A549 (cell line): ENCODE measurements at regions not wholly inside any gene's neighbourhood (a gene's known extent, or its start where the extent isn't known, plus 50 kb on each side); places are given as distances from the start of the nearest gene placed in this dataset.

Experiments used
- ATAC-seq, 2 experiments: fragments of 200-7000 bp in 1 of 2; fragments of >200 bp in 1 of 2; cut with Nextera tagmentation in 1 of 2; cut with Tn5 transposase in 1 of 2; 3 replicates each; pipeline versions ENCODE4 v1.8.0 to v1.9.1; 2018 to 2020; ENCODE audit warnings: mild to moderate bottlenecking in 1 of 2, moderate library complexity in 1 of 2
- CTCF ChIA-PET: fragments of 300-600 bp; sonication (Branson Sonifier 250); formaldehyde crosslinking; extraction: SDS; loops from one replicate; lab custom pipeline; 2021; ENCODE audit warnings: antibody characterized with exemption, inconsistent platforms; lab: Yijun Ruan, JAX
- POLR2A ChIA-PET: fragments of 350-600 bp; formaldehyde crosslinking; extraction: SDS; loops from one replicate; lab custom pipeline; 2021; ENCODE audit warnings: antibody characterized with exemption, inconsistent platforms; lab: Yijun Ruan, JAX
- DNase-seq, 2 experiments: peaks; one replicate each; pipeline versions ENCODE4 v3.0.0 to v3.0.0-alpha.2; 2011 to 2016; ENCODE audit warnings: low read depth in 1 of 2, low spot score in 1 of 2
- FAIRE-seq: peaks from 2 replicates; lab custom pipeline; 2011; peaks lifted over from hg19 to GRCh38; lab: Jason Lieb, UNC
- H3K27ac ChIP-seq, 2 experiments: fragments of >200 bp; sonication (Bioruptor Twin); formaldehyde crosslinking; 3 replicates each; pipeline ENCODE4 v1.5.1; 2016 to 2017
- H3K4me1 ChIP-seq: fragments of >200 bp; sonication (Bioruptor Twin); formaldehyde crosslinking; 3 replicates; pipeline ENCODE4 v1.6.1; 2016
- H3K4me2 ChIP-seq: fragments of >200 bp; sonication (Bioruptor Twin); formaldehyde crosslinking; 3 replicates; pipeline ENCODE4 v1.6.1; 2016
- H3K4me3 ChIP-seq: fragments of >200 bp; sonication (Bioruptor Twin); formaldehyde crosslinking; 3 replicates; pipeline ENCODE4 v1.5.1; 2016
- H3K9me3 ChIP-seq: fragments of >200 bp; sonication (Bioruptor Twin); formaldehyde crosslinking; 3 replicates; pipeline ENCODE4 v1.6.1; 2016
- CBX2 ChIP-seq: fragments of 200-600 bp; sonication (generic); IDR thresholded peaks from 2 replicates; pipeline ENCODE4 v1.6.1; 2016; ENCODE audit warnings: low read depth, mild to moderate bottlenecking, borderline replicate concordance
- CBX8 ChIP-seq: fragments of 200-600 bp; sonication (generic); IDR thresholded peaks from 2 replicates; pipeline ENCODE4 v1.6.1; 2016
- CEBPB ChIP-seq, 2 experiments: fragments of >200 bp in 1 of 2; sonication (Bioruptor Twin) in 1 of 2; formaldehyde crosslinking in 1 of 2; IDR thresholded peaks; 2 replicates each; pipeline ENCODE4 v1.6.1; 2012 to 2016
- CHD4 ChIP-seq: fragments of 200-600 bp; sonication (generic); IDR thresholded peaks from 2 replicates; pipeline ENCODE4 v1.6.1; 2016; ENCODE audit warnings: antibody characterized with exemption, mild to moderate bottlenecking, borderline replicate concordance
- EHMT2 ChIP-seq: fragments of 200-600 bp; sonication (generic); IDR thresholded peaks from 2 replicates; pipeline ENCODE4 v1.6.1; 2016; ENCODE audit warnings: antibody characterized with exemption, low read depth, mild to moderate bottlenecking, moderate library complexity
- FOSB ChIP-seq: fragments of 250-450 bp; sonication (Bioruptor Pico); IDR thresholded peaks from 2 replicates; pipeline ENCODE4 v1.5.0; 2020; ENCODE audit warnings: mild to moderate bottlenecking, moderate library complexity
- FOXS1 ChIP-seq: fragments of 250-450 bp; sonication (Bioruptor Pico); IDR thresholded peaks from 2 replicates; pipeline ENCODE4 v1.5.0; 2020; ENCODE audit warnings: mild to moderate bottlenecking, moderate library complexity
- HEYL ChIP-seq: fragments of 250-450 bp; sonication (Bioruptor Pico); IDR thresholded peaks from 2 replicates; pipeline ENCODE4 v1.8.0; 2021; ENCODE audit warnings: mild to moderate bottlenecking, moderate library complexity
- HOXB13 ChIP-seq: fragments of 250-450 bp; sonication (Bioruptor Pico); IDR thresholded peaks from 2 replicates; pipeline ENCODE4 v1.5.0; 2020; ENCODE audit warnings: low read depth, mild to moderate bottlenecking, moderate library complexity
- JUN ChIP-seq, 2 experiments: fragments of >200 bp; sonication (Bioruptor Twin); formaldehyde crosslinking; IDR thresholded peaks; 2 replicates in 1 of 2; 3 replicates in 1 of 2; pipeline ENCODE4 v1.6.1; 2016 to 2017
- JUNB ChIP-seq: fragments of >200 bp; sonication (Bioruptor Twin); formaldehyde crosslinking; IDR thresholded peaks from 2 replicates; pipeline ENCODE4 v1.6.1; 2016
- KDM5A ChIP-seq: fragments of 200-600 bp; sonication (generic); IDR thresholded peaks from 2 replicates; pipeline ENCODE4 v1.6.1; 2016; ENCODE audit warnings: antibody characterized with exemption, mild to moderate bottlenecking
- MAZ ChIP-seq: fragments of 150-350 bp; IDR thresholded peaks from 2 replicates; pipeline ENCODE4 v1.6.1; 2014; ENCODE audit warnings: antibody characterized with exemption, low read depth, low read length, borderline replicate concordance
- NPAS2 ChIP-seq: fragments of 250-450 bp; sonication (Bioruptor Pico); IDR thresholded peaks from 2 replicates; pipeline ENCODE4 v1.8.0; 2022; ENCODE audit warnings: mild to moderate bottlenecking, moderate library complexity, borderline replicate concordance
- NR3C1 ChIP-seq: fragments of >200 bp; sonication (Bioruptor Twin); formaldehyde crosslinking; IDR thresholded peaks from 3 replicates; pipeline ENCODE4 v1.6.1; 2017
- POLR2A ChIP-seq: IDR thresholded peaks from 2 replicates; pipeline ENCODE4 v1.6.1; 2012; ENCODE audit warnings: mild to moderate bottlenecking, low read length
- POLR2AphosphoS2 ChIP-seq: conservative IDR thresholded peaks from 2 replicates; pipeline ENCODE4 v1.6.1; 2012; ENCODE audit warnings: low read length, improper control_type of control experiment, inconsistent platforms
- RCOR1 ChIP-seq: fragments of 150-350 bp; IDR thresholded peaks from 2 replicates; pipeline ENCODE4 v1.6.1; 2014; ENCODE audit warnings: antibody characterized with exemption, low read length, low read depth
- RFX5 ChIP-seq: fragments of 450-650 bp; IDR thresholded peaks from 2 replicates; pipeline ENCODE4 v1.7.1; 2014; ENCODE audit warnings: antibody characterized with exemption, mild to moderate bottlenecking, moderate library complexity
- RNF2 ChIP-seq: fragments of 200-600 bp; sonication (generic); IDR thresholded peaks from 2 replicates; pipeline ENCODE4 v1.6.1; 2016; ENCODE audit warnings: low read depth, mild to moderate bottlenecking, antibody characterized with exemption, moderate library complexity, borderline replicate concordance
- SREBF2 ChIP-seq: fragments of 450-650 bp; IDR thresholded peaks from 2 replicates; pipeline ENCODE4 v1.6.1; 2014; ENCODE audit warnings: mild to moderate bottlenecking, moderate library complexity
- TFCP2L1 ChIP-seq: fragments of 250-450 bp; sonication (Bioruptor Pico); IDR thresholded peaks from 2 replicates; pipeline ENCODE4 v1.5.0; 2021; ENCODE audit warnings: mild to moderate bottlenecking
- TP53 ChIP-seq: fragments of 250-450 bp; sonication (Bioruptor Pico); IDR thresholded peaks from 2 replicates; pipeline ENCODE4 v1.5.0; 2021; ENCODE audit warnings: mild to moderate bottlenecking, moderate library complexity
- ZC3H11A ChIP-seq: fragments of 450-650 bp; IDR thresholded peaks from 2 replicates; pipeline ENCODE4 v1.6.1; 2014; ENCODE audit warnings: antibody characterized with exemption, mild to moderate bottlenecking
- ZFP36 ChIP-seq: fragments of 450-650 bp; IDR thresholded peaks from 2 replicates; pipeline ENCODE4 v1.6.1; 2014; ENCODE audit warnings: borderline replicate concordance; ENCODE audit not compliant: partially characterized antibody
- ZSCAN20 ChIP-seq: fragments of 250-450 bp; sonication (Bioruptor Pico); IDR thresholded peaks from 2 replicates; pipeline ENCODE4 v1.8.0; 2022; ENCODE audit warnings: mild to moderate bottlenecking, moderate library complexity
- WGBS: methylation state at CpG from one replicate; pipeline ENCODE4 v1.1.6; 2017; ENCODE audit errors: missing lambda C conversion rate; 5-methylcytosine and 5-hydroxymethylcytosine counted together
- TF ChIP-seq, protein P1 (sequence below): fragments of >200 bp; sonication (Bioruptor Twin); formaldehyde crosslinking; IDR thresholded peaks from 3 replicates; pipeline ENCODE4 v1.6.1; 2016
- TF ChIP-seq, protein P2 (sequence below): IDR thresholded peaks from 2 replicates; pipeline ENCODE4 v1.6.1; 2012
- TF ChIP-seq, protein P3 (sequence below): fragments of >200 bp; sonication (Bioruptor Twin); formaldehyde crosslinking; IDR thresholded peaks from 3 replicates; pipeline ENCODE4 v1.5.1; 2016
- TF ChIP-seq, protein P4 (sequence below): fragments of >200 bp; sonication (Bioruptor Twin); formaldehyde crosslinking; IDR thresholded peaks from 2 replicates; pipeline ENCODE4 v1.6.1; 2016
- TF ChIP-seq, protein P5 (sequence below): fragments of 150-350 bp; IDR thresholded peaks from 2 replicates; pipeline ENCODE4 v1.6.1; 2014; ENCODE audit warnings: low read depth, mild to moderate bottlenecking, low read length

DNA sequence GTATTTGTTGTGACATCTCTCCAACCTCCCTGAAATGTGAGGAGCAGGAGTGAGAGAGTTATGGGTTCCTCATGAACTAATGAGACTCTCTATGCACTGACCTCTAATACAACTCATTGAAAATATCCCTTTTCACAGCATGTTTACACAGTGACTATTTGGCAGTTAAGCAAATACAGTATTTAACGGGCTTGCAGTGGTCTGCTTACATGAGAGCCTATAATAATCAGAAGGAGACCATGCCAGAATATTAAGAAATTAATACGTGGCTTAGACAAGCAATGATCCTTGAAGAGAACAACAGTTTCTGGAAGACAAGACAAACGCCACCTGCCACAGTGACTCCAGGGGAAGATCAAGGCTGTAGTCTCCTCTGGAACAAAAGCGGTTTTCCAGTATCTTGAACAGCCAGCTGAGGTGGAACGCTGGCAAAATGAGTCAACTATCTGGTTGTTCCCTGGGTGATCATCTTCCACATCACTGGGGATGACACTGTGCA lies 424.5 kb downstream of the DMAC1 start:
- H3K27ac ChIP-seq: no peak overlapping the region
- H3K4me2 ChIP-seq: no peak overlapping the region
- TF ChIP-seq HOXB13 (no peak), FOXS1 (CRISPR knock-in tag) (no peak), JUN (IDR thresholded peaks at IDR 0.05) (no peak), POLR2A (no peak), NPAS2 (CRISPR knock-in tag) (no peak), EHMT2 (no peak), FOSB (no peak), JUNB (no peak), KDM5A (no peak)
- TF ChIP-seq, protein P1, sequence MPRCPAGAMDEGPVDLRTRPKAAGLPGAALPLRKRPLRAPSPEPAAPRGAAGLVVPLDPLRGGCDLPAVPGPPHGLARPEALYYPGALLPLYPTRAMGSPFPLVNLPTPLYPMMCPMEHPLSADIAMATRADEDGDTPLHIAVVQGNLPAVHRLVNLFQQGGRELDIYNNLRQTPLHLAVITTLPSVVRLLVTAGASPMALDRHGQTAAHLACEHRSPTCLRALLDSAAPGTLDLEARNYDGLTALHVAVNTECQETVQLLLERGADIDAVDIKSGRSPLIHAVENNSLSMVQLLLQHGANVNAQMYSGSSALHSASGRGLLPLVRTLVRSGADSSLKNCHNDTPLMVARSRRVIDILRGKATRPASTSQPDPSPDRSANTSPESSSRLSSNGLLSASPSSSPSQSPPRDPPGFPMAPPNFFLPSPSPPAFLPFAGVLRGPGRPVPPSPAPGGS: no peak
- TF ChIP-seq, protein P2, sequence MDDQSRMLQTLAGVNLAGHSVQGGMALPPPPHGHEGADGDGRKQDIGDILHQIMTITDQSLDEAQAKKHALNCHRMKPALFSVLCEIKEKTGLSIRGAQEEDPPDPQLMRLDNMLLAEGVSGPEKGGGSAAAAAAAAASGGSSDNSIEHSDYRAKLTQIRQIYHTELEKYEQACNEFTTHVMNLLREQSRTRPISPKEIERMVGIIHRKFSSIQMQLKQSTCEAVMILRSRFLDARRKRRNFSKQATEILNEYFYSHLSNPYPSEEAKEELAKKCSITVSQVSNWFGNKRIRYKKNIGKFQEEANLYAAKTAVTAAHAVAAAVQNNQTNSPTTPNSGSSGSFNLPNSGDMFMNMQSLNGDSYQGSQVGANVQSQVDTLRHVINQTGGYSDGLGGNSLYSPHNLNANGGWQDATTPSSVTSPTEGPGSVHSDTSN: no peak
- CTCF ChIA-PET: interaction anchor here (0.6 kb wide), 1 partner anchor 1299 kb away, joined by 3 read pairs; no protein-coding TSS in a partner anchor
- DNase-seq (no peak), FAIRE-seq (no peak), ATAC-seq (peak in 1 of 2 experiments; percentile 36; a peak in 1 of 6 replicates)
- H3K4me1 ChIP-seq: no peaks in the 10 kb centered on the region
- POLR2A ChIA-PET: no interaction called here
- WGBS: 17% methylated on average over 5 of the region's 5 CpGs
- no peak overlapping the region for H3K4me3 ChIP-seq
- 0 out of 3 replicates have a peak, but pooled peaks cover 3% of the 10 kb centered on the region for H3K9me3 ChIP-seq

DNA sequence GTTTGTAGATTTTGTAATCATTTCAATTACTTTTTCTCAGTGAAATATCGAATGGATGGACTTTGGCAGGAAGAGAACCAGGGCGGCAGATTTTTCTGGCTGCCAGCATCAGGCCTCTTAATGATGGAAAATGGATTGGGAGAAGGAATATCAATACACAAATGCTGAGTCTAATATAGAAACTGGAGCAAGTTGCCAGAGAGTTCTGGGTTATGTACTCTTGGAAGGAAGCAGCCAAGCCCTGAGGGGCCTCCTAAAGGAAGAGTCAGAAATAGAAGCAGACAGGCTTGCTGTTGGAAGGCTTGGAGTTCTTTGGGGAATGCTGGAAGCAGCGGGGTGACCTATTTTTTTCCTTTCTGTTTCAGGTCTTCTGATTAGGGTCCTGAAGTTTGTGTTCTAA lies 428.6 kb downstream of the DMAC1 start:
- CTCF ChIA-PET: no interaction called here

DNA sequence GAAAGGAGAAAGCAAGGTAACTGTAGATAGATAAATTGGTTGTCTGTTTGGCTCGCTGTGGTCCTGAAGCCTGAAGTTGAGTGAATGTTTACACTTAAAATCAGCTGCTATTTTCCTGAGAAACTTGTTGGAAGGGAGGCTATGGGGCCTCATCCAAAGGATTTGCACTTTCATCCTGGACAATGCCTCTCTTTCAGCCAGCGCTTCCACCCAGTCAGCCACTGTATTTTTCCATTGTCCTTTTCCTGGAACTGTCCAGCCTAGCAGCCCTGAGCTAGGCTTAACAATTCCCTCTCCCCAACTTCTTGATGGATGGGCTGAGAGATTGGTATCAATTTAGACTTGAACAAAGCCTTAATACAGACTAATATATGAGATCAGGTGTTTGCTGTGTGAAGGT lies 429.2 kb downstream of the DMAC1 start:
- FAIRE-seq (no peak), ATAC-seq (no peak), DNase-seq (no peak)
- Histone ChIP-seq H3K4me3 (no peak overlapping the region), H3K4me1 (no peaks in the 10 kb centered on the region), H3K9me3 (no peaks in the 10 kb centered on the region)
- CTCF ChIA-PET: no interaction called here
- POLR2A ChIA-PET: no interaction called here
- 38% methylated on average over 2 of the region's 2 CpGs for WGBS
- TF ChIP-seq ZFP36: no peak
- no peak for TF ChIP-seq CBX2
- TF ChIP-seq, protein P3, sequence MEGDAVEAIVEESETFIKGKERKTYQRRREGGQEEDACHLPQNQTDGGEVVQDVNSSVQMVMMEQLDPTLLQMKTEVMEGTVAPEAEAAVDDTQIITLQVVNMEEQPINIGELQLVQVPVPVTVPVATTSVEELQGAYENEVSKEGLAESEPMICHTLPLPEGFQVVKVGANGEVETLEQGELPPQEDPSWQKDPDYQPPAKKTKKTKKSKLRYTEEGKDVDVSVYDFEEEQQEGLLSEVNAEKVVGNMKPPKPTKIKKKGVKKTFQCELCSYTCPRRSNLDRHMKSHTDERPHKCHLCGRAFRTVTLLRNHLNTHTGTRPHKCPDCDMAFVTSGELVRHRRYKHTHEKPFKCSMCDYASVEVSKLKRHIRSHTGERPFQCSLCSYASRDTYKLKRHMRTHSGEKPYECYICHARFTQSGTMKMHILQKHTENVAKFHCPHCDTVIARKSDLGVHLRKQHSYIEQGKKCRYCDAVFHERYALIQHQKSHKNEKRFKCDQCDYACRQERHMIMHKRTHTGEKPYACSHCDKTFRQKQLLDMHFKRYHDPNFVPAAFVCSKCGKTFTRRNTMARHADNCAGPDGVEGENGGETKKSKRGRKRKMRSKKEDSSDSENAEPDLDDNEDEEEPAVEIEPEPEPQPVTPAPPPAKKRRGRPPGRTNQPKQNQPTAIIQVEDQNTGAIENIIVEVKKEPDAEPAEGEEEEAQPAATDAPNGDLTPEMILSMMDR: no peak
- TF ChIP-seq CEBPB (IDR thresholded peaks at IDR 0.05): no peak
- no peak for TF ChIP-seq CHD4
- TF ChIP-seq NPAS2 (CRISPR knock-in tag): no peak
- no peak for TF ChIP-seq ZSCAN20
- TF ChIP-seq RNF2: no peak
- no peak for TF ChIP-seq JUNB
- no peak for TF ChIP-seq TFCP2L1 (CRISPR knock-in tag)
- TF ChIP-seq ZC3H11A: no peak
- TF ChIP-seq, all 56 proteins: peak for 0
- no peak overlapping the region for H3K27ac ChIP-seq
- no peak overlapping the region for H3K4me2 ChIP-seq

More for the DNA sequence above, 428.6 kb downstream of the DMAC1 start:
- POLR2A ChIA-PET: no interaction called here
- 61% methylated on average over 3 of the region's 3 CpGs for WGBS
- Histone ChIP-seq H3K27ac (no peak overlapping the region), H3K4me1 (no peaks in the 10 kb centered on the region), H3K4me3 (no peak overlapping the region), H3K4me2 (no peak overlapping the region), H3K9me3 (no peaks in the 10 kb centered on the region)
- FAIRE-seq (no peak), ATAC-seq (no peak), DNase-seq (no peak)
- no peak for TF ChIP-seq HEYL (CRISPR knock-in tag)
- no peak for TF ChIP-seq SREBF2
- TF ChIP-seq TP53: no peak
- TF ChIP-seq POLR2AphosphoS2: no peak
- TF ChIP-seq, protein P4, sequence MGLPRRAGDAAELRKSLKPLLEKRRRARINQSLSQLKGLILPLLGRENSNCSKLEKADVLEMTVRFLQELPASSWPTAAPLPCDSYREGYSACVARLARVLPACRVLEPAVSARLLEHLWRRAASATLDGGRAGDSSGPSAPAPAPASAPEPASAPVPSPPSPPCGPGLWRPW: no peak
- TF ChIP-seq POLR2A: no peak
- TF ChIP-seq RCOR1: no peak
- no peak for TF ChIP-seq MAZ
- no peak for TF ChIP-seq EHMT2
- no peak for TF ChIP-seq FOXS1 (CRISPR knock-in tag)
- TF ChIP-seq, protein P5, sequence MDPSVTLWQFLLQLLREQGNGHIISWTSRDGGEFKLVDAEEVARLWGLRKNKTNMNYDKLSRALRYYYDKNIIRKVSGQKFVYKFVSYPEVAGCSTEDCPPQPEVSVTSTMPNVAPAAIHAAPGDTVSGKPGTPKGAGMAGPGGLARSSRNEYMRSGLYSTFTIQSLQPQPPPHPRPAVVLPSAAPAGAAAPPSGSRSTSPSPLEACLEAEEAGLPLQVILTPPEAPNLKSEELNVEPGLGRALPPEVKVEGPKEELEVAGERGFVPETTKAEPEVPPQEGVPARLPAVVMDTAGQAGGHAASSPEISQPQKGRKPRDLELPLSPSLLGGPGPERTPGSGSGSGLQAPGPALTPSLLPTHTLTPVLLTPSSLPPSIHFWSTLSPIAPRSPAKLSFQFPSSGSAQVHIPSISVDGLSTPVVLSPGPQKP: no peak
- TF ChIP-seq CBX8: no peak
- TF ChIP-seq RFX5: no peak
- TF ChIP-seq JUN (IDR thresholded peaks at IDR 0.05): no peak
- TF ChIP-seq, protein P2: no peak
- TF ChIP-seq CHD4: no peak
- no peak for TF ChIP-seq ZC3H11A
- TF ChIP-seq NR3C1: no peak
- TF ChIP-seq CBX2: no peak
